Left ventricle myocardium inferior (tissue), 1 donor: ENCODE measurements at regions not wholly inside any gene's neighbourhood (a gene's known extent, or its start where the extent isn't known, plus 50 kb on each side); places are given as distances from the start of the nearest gene placed in this dataset.
"Not testable (repeated sequence)": the region's sequence is repeated elsewhere in the genome, so short reads cannot be mapped to it uniquely, and the experiment has no call there.

Experiments used
- DNase-seq: peaks from one replicate; pipeline ENCODE4 v3.0.0-alpha.2; 2020
- H3K27ac ChIP-seq: fragments of 200-600 bp; replicated peaks from 2 replicates; pipeline ENCODE4 v1.8.0; 2021
- H3K27me3 ChIP-seq: fragments of 200-600 bp; 2 replicates; pipeline ENCODE4 v1.8.0; 2021; ENCODE audit warnings: low read depth
- H3K36me3 ChIP-seq: fragments of 200-600 bp; 2 replicates; pipeline ENCODE4 v1.8.0; 2021
- H3K4me1 ChIP-seq: fragments of 200-600 bp; 2 replicates; pipeline ENCODE4 v1.8.0; 2021
- H3K4me3 ChIP-seq: fragments of 200-600 bp; 2 replicates; pipeline ENCODE4 v1.8.0; 2021; ENCODE audit warnings: mild to moderate bottlenecking, moderate library complexity
- H3K9me3 ChIP-seq: fragments of 200-600 bp; replicated peaks from 2 replicates; pipeline ENCODE4 v1.8.0; 2021
- intact Hi-C: fragments of 100-400 bp; cut with micrococcal nuclease; formaldehyde crosslinking; loops from one replicate; pipeline ENCODE4 v1.11.0; 2022
- TF ChIP-seq, protein P1 (sequence below): fragments of 200-600 bp; IDR thresholded peaks from 2 replicates; pipeline ENCODE4 v1.8.0; 2021; ENCODE audit warnings: antibody characterized with exemption, mild to moderate bottlenecking, borderline replicate concordance
- donor health status: DM: no; HTN: yes; CAD: no; lungs with severe emphysema.

DNA sequence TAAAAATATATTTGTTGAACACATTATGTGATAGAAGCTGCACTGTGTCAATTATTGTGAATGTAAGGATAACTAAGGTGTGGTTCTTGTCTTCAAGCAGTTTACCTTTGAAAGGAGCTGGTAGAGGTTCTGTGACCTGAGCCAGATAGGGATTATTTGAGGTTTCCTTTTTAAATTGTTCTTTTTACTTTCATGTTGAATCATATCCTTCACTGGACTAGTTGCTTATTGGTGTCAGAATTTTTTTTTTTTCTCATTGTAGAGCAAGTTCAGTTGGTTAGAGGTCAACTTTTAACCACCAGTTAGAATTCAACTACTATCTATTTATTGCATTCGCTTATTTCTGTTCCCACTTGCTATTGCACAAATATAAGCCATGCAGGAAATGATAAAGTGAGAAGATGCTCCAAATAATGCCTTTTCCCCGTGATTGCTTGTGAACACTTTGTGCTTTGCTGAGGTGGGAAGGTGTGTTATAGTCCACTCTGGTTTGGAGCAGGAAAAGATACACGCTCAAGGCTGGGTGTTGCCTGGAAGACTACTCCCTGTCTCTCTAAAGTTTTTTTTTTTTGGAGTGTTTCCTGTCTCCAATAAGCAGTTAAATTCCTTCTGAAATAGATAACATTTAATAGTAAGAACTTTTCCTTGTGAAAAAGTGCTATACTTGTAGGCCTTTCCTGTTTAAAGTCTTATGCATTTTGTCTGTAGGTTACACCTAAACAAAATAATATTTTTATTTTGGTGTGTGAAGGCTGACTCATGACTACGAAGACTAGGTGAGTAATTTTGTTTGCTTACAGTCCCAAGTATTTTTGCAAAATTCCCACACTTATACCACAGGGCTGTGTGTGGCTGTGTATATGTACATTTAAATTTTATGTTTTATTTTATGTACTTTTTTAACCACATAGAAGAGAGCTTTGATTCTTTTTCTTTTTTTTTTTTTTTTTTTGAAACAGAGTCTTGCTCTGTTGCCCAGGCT, 83.8 kb upstream of the LCORL start:
- intact Hi-C loops = no loop called here

DNA sequence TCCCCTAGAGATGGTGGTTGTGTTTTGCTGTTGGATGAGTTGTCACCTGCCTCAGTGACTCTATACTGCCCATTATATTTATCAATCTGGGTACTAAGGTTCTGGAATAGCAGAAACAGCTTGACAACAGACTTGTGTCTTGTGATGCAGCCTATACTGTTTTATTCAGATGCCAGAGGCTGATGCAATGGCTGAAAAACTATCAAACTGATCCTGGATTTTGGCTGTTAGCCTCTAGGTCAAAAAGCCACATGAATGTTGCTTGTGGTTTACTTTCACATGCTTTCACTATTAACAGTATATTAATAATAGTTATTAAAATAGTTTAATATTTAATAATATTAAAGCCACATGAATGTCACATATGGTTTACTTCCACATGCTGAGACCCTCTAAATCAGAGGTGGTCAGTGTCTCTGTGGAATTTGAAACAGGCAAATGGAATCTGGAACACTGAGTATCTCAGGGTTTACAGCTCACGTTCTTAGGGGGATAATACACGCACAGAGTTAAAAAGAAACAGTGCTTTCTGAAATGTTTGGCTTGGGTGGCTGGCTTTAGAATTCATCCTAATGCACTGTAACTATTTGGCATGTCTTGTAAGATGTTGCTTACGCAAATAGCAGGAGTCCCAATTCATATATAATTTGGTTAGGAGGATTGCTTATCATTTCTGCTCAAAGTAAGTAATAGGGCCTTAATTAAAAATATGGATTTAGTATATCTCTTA, 82.5 kb upstream of the LCORL start:
- Histone ChIP-seq H3K4me3 (no peak overlapping the region), H3K4me1 (peaks cover 8% of the 10 kb centered on the region), H3K27me3 (no peaks in the 10 kb centered on the region), H3K36me3 (no peaks in the 10 kb centered on the region), H3K27ac (no peak overlapping the region), H3K9me3 (no peaks in the 10 kb centered on the region)
- intact Hi-C loops = no loop called here
- no peak for DNase-seq
- TF ChIP-seq, protein P1, sequence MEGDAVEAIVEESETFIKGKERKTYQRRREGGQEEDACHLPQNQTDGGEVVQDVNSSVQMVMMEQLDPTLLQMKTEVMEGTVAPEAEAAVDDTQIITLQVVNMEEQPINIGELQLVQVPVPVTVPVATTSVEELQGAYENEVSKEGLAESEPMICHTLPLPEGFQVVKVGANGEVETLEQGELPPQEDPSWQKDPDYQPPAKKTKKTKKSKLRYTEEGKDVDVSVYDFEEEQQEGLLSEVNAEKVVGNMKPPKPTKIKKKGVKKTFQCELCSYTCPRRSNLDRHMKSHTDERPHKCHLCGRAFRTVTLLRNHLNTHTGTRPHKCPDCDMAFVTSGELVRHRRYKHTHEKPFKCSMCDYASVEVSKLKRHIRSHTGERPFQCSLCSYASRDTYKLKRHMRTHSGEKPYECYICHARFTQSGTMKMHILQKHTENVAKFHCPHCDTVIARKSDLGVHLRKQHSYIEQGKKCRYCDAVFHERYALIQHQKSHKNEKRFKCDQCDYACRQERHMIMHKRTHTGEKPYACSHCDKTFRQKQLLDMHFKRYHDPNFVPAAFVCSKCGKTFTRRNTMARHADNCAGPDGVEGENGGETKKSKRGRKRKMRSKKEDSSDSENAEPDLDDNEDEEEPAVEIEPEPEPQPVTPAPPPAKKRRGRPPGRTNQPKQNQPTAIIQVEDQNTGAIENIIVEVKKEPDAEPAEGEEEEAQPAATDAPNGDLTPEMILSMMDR = no peak

More for the DNA sequence above, 83.8 kb upstream of the LCORL start:
- no peak overlapping the region for H3K27ac ChIP-seq
- H3K36me3 ChIP-seq = no peaks in the 10 kb centered on the region
- DNase-seq = no peak
- no peaks in the 10 kb centered on the region for H3K27me3 ChIP-seq
- TF ChIP-seq, protein P1 = no peak
- peaks cover 18% of the 10 kb centered on the region for H3K4me1 ChIP-seq
- no peak overlapping the region for H3K4me3 ChIP-seq
- H3K9me3 ChIP-seq = no peaks in the 10 kb centered on the region

DNA sequence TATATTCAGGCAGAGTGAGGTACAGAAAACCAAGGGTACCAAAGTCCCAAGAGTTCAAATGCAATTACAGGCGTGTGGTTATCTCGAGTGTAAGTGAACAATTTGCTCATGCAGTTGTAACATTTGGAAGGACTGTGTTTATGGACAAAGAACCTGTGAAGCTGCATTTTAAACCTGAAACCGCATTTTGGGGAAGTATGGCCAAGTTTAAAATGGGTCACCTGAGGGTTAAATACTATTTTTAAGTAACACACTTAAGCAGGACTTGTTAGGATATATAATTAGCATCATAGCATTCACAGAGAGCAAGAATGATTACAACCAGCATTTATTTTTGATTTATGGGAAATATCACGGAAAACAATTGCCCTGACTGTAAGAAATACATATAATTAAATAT, 79.1 kb upstream of the LCORL start:
- no peak for DNase-seq
- Histone ChIP-seq H3K4me3 (no peak overlapping the region), H3K27ac (no peak overlapping the region), H3K9me3 (no peaks in the 10 kb centered on the region), H3K4me1 (peaks cover 4% of the 10 kb centered on the region), H3K27me3 (no peaks in the 10 kb centered on the region), H3K36me3 (no peaks in the 10 kb centered on the region)
- TF ChIP-seq, protein P1 = no peak
- intact Hi-C loops = no loop called here

DNA sequence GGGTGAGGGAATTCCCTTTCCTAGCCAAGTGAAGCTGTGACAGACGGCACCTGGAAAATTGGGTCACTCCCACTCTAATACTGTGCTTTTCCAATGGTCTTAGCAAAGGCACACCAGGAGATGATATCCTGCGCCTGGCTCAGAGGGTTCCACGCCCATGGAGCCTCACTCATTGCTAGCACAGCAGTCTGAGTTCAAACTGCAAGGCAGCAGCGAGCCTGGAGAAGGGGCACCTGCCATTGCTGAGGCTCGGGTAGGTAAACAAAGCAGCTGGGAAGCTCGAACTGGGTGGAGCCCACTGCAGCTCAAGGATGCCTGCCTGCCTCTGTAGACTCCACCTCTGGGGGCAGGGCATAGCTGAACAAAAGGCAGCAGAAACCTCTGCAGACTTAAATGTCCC, 68.9 kb upstream of the LCORL start:
- H3K27ac ChIP-seq, H3K4me3 ChIP-seq, H3K27me3 ChIP-seq, H3K36me3 ChIP-seq, intact Hi-C loops, H3K4me1 ChIP-seq, DNase-seq: not testable (repeated sequence)
- H3K9me3 ChIP-seq = peaks cover 18% of the 10 kb centered on the region

DNA sequence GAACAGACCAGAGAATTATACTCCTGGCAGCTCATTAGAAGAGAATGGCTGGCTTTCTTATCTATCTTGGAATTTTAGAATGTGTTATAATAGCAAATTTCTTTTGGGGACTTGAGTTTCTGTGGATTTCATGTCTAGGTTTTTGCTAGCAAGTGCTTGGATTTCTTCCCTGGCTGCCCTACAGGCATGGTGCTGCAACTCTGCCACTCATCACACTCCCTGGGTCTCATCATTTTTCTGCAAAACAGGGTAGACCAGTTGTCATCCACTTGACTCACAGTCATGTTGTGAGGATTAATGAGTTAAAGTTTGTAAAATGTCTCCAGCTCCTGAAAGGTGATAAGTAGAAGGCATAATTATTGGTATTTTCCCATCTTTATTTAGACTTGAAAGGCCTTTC, 60.7 kb upstream of the LCORL start:
- H3K9me3 ChIP-seq = peaks cover 7% of the 10 kb centered on the region
- no peak for DNase-seq
- TF ChIP-seq, protein P1 = no peak
- no peak overlapping the region for H3K4me3 ChIP-seq
- H3K4me1 ChIP-seq = peaks cover 1% of the 10 kb centered on the region
- no peak overlapping the region for H3K27ac ChIP-seq
- no peaks in the 10 kb centered on the region for H3K27me3 ChIP-seq
- no peaks in the 10 kb centered on the region for H3K36me3 ChIP-seq
- intact Hi-C loops = no loop called here
